GM19351 (cell line): ENCODE measurements at regions not wholly inside any gene's neighbourhood (a gene's known extent, or its start where the extent isn't known, plus 50 kb on each side); places are given as distances from the start of the nearest gene placed in this dataset.
"Not testable (repeated sequence)": the region's sequence is repeated elsewhere in the genome, so short reads cannot be mapped to it uniquely, and the experiment has no call there.

ENCODE experiments used
- ATAC-seq: cut with Tn5 transposase; IDR thresholded peaks from one replicate; pipeline ENCODE4 v1.9.1; 2021; ENCODE audit warnings: mild to moderate bottlenecking, moderate library complexity; ENCODE audit not compliant: unreplicated experiment

DNA sequence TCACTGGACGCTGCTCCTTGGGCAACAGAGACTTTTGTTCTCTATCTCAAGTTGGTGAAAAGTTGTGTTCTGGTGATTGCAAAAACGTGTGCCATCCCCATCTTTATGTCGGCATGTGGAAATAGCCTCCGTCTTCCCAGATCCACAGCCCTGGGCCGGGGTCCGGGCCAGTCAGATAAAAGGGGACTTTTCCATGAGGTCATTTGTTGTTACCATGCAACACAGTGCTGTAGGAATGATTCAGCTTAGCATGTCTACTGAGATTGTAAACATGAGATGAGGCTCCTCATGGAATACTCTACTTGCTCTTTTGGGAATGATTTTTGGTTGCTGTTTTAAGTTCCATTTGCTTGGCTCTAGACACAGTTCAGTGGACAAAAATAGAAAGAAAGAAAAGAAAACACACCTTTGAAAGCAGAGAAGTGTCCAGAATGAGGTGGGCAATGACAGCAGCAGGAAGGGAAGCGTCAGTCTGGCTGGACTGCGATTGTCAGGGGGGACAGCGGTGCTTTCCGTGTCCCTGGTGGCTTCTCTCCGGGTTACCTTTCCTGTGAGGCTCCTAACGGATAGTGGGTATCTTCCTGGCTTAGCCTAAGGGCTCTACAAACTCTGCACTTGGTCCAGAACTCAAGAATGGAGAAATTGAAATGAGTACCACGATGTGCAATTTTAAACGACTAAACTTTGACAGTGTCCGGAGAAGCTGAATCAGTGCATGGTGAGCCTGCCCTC, 91.6 kb downstream of the TEX29 start:
- ATAC-seq: no peak

DNA sequence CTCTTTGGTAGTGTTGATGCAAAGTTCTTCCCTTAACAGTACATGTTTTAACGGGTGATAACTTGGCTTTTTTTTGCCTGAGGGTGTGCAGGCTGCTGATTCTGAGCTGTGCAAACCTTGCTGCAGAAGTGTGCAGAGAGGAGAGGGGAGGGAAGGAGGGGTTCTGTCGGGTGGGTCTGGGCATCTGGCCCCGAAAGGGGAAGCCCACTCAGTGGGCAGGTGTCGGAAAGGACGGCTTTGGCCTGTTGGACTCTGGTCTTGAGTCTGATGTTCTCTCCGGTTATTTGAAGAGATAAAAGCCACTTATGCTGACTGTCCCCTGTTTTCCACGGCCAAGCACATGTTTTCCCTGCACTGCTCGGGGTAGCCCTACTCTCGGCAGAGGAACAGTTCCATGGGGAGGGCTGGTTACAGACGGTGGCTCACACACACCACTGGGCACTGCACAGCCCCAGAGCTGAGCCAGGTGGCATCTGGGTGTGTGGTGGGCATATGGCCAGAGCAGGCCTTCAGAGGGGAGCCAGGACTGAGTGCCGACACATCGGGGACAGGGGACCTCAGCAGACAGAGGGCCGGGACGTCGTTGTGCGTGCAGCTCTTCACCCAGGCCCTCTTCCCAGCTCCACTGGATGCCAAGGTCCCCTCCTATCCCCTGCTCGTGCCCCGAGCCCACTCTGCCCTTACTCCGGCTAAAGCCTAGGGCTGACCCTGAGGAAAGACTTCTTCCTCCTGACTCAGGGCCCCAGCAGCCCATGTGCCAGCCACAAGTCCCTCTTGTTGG, 93.2 kb downstream of the TEX29 start:
- no peak for ATAC-seq

DNA sequence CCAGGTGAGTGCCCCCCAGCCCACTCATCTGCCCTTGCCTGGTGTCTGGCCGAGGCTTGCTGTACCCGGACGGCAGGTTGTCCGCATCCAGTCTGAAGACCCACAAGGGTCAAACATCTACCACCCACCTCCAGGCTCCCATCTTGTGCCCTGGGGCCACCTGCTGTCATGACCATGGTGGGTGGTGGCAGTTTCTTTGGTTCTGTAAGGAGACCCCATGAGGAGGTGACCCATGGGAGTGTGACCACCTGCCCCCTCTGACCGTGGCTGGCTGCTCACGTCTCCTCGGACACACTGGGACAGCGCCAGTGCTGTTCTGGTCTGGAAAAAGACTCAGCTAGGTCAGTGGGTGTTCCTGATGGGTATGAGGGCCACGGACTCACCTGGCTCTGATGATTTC, 93.9 kb downstream of the TEX29 start:
- ATAC-seq: no peak

DNA sequence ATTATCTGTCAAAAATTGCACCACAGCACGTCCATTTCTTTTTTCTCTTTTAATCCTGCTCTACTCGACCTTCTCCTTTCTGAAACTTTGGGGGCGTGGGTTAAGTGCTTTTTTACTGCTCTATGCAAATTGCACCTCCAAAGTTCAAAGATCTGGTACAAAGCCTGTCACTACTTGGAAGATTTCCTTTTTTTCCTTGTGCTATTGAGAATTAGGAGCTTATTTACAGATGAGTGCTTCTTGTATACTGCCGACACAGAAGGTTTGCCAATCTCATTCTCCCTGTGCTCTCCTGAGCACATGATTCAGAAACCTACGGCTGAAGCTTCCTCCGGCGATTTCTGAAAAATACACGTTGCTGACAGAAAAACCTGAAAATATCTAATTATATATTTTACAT, 94.8 kb downstream of the TEX29 start:
- ATAC-seq: no peak

DNA sequence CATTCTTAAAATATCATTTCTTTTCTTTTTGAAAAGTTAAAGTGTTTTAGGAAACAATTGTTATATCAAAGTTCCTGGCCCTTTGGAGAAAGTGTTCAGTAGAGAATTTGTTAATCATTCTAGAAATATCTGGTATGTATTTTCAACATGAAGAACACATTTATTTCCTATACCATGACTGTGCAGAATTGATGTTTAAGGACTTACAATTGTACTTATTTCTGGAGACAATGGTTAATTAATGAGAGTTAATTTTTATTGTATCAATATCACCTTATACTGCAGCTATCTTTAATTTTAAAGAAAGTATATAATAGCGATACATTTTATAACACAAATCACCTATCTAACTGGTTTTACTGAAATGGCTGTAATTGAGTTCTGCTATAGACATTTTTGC, 95.3 kb downstream of the TEX29 start:
- no peak for ATAC-seq

DNA sequence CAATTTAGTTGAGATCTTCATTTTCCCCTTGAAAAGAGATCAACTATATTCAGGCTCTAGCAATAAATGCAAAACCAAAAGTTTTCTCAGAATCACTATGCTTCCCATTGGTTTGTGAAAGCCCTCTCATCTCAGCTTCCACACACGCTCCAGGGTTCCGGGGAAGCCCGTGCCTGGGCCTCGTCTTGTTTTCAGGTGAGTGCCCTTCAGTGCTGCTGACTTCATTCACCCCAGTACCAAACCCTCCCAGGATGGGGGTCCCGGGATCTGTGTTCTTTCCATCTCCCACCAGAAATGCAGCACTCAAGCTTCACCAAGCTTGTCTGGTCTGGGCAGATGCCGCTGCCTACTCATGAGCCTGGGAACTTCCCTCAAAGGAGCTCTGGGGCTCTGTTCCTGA, 97.7 kb downstream of the TEX29 start:
- ATAC-seq: no peak

DNA sequence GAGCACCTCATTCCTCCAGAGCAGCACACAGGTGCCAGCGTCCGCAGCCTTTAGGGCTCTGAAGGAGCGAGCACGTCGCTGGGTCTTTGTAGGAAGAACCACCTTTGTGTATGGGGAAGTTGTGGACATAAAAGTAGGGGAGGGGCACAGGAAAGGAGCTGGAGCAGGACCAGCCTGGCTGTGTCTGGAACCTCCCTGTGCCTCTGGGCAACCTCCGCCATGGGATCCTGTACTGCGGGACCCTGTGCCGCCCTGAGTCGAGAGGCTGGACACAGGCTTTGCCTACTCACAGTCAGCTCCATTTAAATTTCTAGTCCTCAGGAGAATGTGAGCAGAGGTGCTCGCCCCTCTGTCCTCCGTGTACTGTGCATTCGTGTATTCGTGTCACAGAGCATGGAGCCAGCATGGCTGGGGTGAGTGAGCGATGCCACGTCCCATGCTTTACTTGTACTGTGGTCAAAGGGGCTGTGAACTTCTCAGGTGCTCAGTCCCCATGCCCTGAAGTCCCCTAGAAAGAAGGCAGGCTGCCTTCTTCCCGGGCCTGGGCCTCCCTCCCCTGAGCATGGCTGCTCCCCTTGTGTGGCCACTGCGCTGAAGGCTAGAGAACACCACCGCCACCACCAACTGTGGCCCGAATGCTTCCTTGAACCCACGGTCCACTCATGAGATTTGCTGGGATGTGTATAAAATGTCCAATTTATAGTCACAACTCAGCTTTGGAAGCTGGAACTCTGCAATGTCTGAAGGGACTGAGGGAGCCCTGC, 99.9 kb downstream of the TEX29 start:
- ATAC-seq: no peak

DNA sequence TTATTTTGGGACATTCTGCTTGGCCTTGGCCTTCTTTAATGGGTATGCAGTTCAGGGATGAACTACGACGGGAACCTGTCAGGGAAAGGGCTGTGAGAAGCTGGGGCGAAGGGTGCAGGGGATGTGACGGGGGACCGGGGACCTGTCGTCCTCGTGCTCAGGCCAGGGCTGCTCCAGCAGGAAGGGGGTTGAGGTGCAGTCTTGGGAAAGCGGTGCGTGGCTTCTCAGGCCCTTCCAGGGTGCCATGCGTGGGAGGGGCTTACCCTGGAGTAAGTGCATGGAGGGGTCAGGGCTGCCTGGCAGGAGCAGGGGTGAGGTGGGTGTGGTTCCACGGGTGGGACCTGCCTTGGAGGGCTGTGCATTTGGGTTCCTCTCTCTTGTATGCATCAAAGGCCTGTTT, 100.8 kb downstream of the TEX29 start:
- no peak for ATAC-seq

DNA sequence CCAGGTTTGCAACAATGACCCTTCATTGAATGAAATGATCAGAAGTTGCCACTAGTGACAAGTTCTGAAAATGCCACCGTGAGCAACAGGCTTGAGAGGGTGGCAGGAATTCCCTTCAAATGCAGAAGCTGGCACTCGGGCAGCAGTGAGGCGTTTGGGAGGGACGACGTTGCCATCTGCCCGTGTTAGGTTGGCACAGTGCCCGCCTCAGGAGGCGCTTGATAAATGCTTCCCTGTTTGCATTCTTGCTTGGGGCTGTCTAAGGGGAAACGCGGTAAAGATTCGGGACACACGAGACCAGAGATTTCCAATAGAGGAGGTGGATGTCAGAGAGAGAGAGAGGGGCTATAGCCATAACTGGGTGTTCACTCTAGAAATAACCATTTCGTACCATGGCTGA, 101.9 kb downstream of the TEX29 start:
- ATAC-seq: no peak

DNA sequence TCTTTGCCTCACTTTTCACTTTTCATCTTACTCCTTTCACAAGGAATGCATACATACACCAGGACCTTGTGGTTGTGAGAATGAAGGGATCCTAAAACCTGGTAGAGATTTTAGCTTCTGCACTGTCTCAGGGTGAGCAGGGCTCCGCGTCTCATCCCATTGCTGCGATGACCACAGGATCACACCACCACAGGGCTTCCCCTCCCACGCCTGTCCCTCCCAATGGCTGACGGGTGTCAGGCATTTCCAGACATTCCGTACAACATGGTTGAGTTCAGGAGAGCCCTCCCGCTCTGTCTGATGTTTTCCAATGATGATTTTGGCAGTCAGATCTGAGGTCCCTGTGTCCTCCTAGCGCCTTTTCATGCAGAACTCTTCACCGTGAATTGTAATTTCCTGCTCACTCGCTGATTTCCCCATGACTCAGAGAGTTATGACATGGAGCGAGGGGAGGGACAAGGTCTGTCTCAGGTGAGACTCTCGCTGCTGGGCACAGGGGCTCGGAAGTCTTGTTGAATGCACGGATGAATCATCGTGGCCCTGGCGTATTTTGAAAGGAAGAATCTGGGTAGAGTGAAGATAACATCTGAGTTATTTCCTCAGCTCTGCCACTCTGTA, 102.8 kb downstream of the TEX29 start:
- ATAC-seq: no peak

DNA sequence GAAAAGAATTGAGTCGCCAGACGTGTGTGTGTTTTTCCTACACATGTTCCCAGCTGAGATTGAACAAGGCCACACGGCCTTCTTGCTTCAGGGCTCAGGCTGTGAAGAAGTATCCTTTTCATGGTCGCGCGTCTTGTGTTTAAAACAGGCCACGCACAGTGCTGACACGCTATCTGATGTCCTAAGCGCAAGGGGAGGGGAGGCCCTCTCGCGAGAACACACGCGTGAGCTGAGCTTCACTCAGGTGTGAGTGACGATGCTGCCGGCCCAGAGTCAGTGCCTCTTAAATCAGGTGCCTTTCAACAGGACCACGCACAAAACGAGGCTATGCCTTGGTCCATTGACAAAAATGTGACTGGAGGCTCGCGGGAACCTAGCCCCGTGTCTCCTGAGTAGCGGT, 103.7 kb downstream of the TEX29 start:
- ATAC-seq: no peak

DNA sequence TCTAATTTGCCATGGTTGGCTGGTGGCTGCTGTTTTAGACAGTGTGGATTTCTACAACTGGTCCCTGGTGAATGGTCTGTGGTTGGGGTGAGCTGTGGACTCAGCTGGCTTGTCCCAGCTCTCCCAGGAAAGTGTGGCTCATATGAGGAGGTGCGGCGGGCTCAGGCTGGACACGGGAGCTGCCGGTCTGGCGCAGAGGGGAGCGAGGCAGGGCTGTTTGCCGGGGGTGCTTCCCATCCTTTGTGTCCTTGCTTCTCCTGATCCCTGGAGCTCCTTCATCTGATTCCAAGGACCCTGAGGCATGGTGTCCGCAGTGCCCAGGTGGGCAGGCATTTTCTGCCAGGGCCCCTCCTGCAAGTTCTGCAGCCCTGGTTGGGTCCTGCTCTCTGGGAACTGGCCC, 104.9 kb downstream of the TEX29 start:
- ATAC-seq: no peak

DNA sequence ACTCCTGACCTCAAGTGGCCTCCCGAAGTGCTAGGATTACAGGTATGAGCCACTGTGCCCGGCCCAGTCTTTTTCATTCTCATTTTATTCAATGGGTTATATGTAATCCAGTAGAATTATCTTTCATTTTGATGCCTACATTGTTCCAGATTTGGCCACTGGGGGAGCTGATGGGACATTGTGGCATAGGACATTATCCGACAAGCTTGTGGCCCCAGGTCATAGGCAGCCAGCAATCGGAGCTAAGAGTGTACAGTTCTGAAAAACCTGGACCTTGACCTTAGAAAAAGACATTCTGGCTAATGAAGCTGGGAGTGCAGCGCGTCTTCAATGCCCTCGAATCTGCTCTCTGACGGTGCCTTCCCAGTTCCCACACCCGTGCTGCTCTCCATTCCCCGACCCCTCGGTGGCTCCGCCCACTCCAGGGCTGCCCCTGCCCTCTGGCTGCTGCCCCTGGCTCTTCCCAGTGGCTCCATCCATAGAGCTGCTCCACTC, 108.7 kb downstream of the TEX29 start:
- peak; percentile 96 for ATAC-seq

DNA sequence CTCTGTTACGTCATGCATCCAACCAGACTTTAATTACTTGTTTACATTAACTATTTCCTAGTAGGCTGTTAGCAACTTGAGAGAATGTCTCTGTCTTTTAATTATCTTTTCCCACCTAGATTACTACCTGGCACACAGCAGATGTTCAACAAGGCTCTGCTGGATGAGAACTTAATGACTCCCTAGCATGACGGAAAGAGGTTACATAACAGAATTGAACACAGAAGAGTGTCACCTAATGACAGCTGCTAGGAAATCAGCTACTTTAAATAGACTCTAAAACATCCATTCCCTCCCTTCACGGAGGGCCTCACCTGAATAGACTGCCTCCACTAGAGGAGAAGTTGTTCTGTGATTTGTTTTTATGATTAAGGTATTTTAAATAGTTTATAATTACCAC, 110.8 kb downstream of the TEX29 start:
- ATAC-seq: no peak

DNA sequence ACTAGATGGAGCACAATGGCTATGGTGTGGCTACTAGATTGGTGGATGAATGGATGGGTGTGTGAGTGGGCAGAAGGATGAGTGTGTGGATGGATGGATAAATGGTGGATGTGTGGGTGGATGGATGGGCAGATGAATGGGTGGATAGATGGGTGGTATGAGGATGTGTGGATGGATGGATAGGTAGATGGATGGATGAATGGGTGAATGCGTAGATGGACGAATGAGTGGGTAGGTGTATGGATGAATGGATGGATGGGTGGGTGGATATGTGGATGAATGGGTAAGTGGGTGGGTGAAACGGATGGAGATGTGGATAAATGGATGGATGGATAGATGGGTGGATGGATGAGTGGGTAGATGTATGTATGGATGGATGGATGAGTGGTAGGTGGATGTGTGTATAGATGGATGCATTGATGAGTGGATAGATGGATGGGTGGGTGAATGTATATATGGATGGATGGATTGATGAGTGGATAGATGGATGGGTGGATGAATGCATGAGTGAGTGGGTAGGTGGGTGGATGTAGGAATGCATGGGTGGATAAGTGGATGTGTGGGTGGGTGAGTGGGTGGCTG, 114.2 kb downstream of the TEX29 start:
- ATAC-seq: no peak

DNA sequence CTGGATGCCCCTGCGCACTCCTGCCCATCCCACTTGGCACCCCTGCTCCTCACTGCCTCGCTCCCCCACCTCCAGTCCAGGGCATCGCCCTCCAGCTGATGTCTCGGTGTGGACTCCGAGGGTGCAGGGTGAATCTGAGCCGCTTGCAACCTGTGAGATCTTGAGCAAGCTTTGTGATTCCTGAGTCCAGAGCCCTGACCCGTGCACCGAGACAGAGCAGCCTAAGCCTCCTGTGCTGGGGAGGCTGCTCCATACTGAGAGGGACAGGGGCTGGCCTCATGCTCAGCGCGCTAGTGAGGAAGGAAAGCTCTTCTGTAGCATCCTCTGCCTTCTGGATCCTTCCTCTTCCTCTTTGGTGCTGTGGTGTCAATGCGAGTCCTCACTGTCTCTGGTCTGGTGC, 116.0 kb downstream of the TEX29 start:
- ATAC-seq: no peak

DNA sequence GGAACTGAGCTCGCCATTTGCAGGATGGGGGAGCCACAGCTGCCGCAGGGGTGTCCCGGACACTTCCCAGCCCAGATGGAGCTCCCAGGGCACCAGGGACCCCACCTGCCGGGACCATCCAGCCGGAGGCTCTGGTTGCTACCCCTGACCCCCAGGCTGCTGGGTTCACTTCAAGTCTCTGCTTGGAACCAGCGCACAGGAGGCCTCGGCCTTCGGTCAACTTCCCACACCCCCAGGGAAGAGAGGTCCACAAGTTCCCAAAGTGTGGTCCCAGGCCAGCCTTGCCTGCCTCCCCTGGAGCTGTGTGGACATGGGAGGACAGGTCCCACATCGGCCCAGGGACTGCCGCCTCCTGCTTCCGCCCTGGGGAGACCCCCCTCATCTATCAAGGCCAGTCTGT, 117.0 kb downstream of the TEX29 start:
- no peak for ATAC-seq

DNA sequence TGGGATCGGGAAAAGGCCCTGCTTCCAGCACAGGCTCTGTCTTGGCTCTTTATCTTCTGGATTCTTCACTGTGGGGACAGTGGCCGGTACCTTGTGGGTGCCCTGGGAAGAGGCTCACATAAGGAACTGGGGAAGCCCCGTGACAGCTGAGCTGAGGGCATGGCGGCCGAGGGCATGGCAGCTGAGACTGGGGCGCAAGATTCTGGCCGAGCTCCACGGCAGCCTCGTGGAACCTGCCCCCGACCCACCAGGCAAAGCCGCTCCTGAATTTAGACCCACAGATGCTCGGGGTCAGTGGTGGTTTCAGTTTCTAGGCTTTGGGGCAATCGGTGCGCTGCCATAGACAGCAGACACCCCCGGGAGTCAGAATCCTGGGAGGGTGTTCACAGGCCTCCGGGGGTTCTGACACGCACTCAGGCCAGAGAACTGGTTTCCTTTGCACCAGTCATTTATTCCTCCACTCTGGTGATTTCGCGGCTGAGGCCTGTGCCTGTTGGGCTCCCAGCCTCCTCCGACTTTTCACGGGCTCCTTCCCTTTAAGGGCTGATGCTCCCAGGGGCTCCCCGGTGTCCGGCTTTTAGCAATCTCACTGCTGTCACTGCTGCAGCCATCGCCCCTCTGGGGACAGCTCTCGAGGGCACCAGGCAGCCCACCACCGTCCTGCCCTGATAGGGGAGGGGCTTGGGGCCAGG, 117.6 kb downstream of the TEX29 start:
- no peak for ATAC-seq

DNA sequence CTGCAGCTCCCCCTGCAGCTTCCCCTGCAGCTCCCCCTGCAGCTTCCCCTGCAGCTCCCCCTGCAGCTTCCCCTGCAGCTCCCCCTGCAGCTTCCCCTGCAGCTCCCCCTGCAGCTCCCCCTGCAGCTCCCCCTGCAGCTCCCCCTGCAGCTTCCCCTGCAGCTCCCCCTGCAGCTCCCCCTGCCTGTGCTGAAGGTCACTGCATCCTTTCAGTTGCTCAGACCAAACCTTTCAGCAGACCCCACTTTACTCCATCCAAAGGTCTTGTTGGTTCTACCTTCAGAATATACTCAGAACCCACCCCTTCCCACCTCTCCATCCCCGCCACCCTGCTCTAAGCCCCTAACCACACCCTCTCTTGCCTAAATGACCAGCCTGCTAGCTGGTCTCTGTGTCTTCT, 120.0 kb downstream of the TEX29 start:
- ATAC-seq: not testable (repeated sequence)

DNA sequence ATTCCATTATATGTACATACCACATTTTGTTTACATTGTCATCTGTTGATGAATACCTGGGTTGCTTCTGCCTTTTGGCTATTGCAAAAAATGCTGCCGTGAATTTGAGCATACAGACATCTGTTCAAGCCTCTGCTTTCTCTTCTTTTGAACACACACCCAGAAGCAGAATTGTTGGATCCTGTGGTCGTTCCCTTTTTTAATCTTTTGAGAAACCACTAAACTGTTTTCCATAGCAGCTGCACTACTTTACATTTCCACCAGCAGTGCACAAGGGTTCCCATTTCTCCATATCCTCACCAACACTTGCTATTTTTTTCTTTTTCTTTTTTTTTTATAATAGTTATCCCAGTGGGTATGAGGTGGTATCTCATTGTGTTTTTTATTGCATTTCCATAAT, 123.5 kb downstream of the TEX29 start:
- ATAC-seq: no peak
